ENCODE measurements at regions not wholly inside any gene's neighbourhood (a gene's known extent, or its start where the extent isn't known, plus 50 kb on each side); places are given as distances from the start of the nearest gene placed in this dataset.
A peak's percentile ranks its signal among the peaks of the same experiment; 100 is the strongest.
"Not testable (repeated sequence)": the region's sequence is repeated elsewhere in the genome, so short reads cannot be mapped to it uniquely, and the experiment has no call there.

- WGBS, 5 donors = 92 to 99% (median 95%) methylated on average over 12 to 14 of the region's 14 CpGs
- H3K9me3 ChIP-seq = peaks cover 0 to 40% (median 32%) of the 10 kb centered on the region in 8 donors
- no peaks in the 10 kb centered on the region for H3K4me1 ChIP-seq
- TF ChIP-seq POLR2AphosphoS5 (IDR thresholded peaks at IDR 0.05) (no peak), POLR2A (IDR thresholded peaks at IDR 0.05) (no peak)
- TF ChIP-seq, protein P1, sequence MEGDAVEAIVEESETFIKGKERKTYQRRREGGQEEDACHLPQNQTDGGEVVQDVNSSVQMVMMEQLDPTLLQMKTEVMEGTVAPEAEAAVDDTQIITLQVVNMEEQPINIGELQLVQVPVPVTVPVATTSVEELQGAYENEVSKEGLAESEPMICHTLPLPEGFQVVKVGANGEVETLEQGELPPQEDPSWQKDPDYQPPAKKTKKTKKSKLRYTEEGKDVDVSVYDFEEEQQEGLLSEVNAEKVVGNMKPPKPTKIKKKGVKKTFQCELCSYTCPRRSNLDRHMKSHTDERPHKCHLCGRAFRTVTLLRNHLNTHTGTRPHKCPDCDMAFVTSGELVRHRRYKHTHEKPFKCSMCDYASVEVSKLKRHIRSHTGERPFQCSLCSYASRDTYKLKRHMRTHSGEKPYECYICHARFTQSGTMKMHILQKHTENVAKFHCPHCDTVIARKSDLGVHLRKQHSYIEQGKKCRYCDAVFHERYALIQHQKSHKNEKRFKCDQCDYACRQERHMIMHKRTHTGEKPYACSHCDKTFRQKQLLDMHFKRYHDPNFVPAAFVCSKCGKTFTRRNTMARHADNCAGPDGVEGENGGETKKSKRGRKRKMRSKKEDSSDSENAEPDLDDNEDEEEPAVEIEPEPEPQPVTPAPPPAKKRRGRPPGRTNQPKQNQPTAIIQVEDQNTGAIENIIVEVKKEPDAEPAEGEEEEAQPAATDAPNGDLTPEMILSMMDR (IDR thresholded peaks at IDR 0.05 in 8 of 11, conservative IDR thresholded peaks at IDR 0.05 in 3 of 11) = no peak
- no peak overlapping the region for H3K27ac ChIP-seq
- H3K36me3 ChIP-seq = no peaks in the 10 kb centered on the region
- H3K4me3 ChIP-seq = no peak overlapping the region
- H3K27me3 ChIP-seq (replicated peaks in 1 of 7) = peaks cover 0 to 4% (median 0%) of the 10 kb centered on the region in 7 donors
- intact Hi-C loops (cut with DNase I; ENCODE audit: low total_unique reads) = no loop called here
- peak; percentile 50 for DNase-seq
Measured at GRCh38 chr7:149701495-149702240, 71.7 kb downstream of the ZNF467 start.

DNA sequence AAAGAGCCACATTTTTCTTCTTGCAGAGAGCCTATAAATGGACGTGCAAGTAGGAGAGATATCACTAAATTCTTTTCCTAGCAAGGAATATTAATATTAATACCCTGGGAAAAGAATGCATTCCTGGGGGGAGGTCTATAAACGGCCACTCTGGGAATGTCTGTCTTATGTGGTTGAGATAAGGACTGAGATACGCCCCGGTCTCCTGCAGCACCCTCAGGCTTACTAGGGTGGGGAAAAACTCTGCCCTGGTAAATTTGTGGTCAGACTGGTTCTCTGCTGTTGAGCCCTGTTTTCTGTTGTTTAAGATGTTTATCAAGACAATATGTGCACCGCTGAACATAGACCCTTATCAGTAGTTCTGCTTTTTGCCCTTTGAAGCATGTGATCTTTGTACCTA is 75.6 kb downstream of the ZNF467 start:
- H3K4me3 ChIP-seq; H3K36me3 ChIP-seq; H3K27ac ChIP-seq; intact Hi-C loops (cut with DNase I; ENCODE audit: low total_unique reads); DNase-seq; H3K4me1 ChIP-seq: not testable (repeated sequence)
- H3K27me3 ChIP-seq (replicated peaks in 1 of 7) = peaks cover 0 to 30% (median 16%) of the 10 kb centered on the region in 7 donors
- peaks cover 0 to 48% (median 33%) of the 10 kb centered on the region in 8 donors for H3K9me3 ChIP-seq
- 79 to 92% (median 84%) methylated on average over 5 of the region's 5 CpGs for WGBS, 5 donors

DNA sequence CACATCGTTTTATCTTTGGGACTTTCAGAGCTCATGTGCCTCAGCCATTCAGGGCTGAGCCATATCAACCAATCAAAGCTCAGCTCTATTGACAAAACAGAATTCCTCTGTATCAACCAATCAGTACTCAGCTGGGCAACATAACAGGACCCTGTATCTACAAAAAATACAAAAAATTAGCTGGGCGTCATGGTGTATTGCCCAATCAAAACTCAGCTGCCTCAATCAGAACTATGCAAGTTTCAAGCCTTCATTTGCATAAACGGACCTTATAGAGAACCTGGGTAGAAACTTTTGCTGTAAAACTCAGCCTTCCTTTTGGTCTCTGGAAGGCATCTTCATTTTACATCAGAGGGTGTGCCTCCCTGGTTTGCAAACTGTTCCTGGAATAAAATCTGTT is 77.1 kb downstream of the ZNF467 start:
- Histone ChIP-seq H3K36me3 (no peaks in the 10 kb centered on the region), H3K4me1 (peaks cover 0 to 6% (median 0%) of the 10 kb centered on the region in 6 donors)
- WGBS, 5 donors = 80 to 86% (median 84%) methylated on average over 3 of the region's 3 CpGs

DNA sequence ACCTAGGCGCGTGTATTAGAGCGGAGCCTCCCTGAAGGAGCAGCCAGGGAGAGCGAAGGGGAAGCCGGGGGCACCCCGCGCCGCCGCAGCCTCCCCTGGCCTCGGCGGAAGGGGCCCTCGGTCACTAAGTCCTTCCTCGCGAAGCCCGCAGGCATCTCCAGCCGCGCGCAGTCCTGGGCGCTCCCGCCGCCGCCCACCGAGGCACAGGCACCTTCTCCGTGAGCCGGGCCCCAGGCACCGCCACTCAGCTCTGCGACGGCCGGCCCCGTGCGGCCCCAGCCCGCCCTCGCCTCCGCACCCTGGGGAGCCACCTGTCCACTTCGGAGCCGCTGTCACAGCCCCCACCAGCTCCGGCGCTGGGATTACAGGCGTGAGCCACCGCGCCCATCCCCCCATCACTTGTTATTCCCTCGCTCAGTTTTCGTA is 80.8 kb downstream of the ZNF467 start:
- Histone ChIP-seq H3K27ac (no peak overlapping the region), H3K36me3 (no peaks in the 10 kb centered on the region), H3K4me3 (peak overlapping the region in 1 of 8 donors; percentile 19), H3K9me3 (peaks cover 0 to 21% (median 13%) of the 10 kb centered on the region in 8 donors), H3K27me3 (replicated peaks in 1 of 7) (peaks cover 0 to 66% (median 48%) of the 10 kb centered on the region in 7 donors), H3K4me1 (peaks cover 0 to 13% (median 0%) of the 10 kb centered on the region in 6 donors)
- DNase-seq = no peak
- 11 to 18% (median 16%) methylated on average over 28 to 43 of the region's 43 CpGs for WGBS, 5 donors
- TF ChIP-seq, protein P1 (IDR thresholded peaks at IDR 0.05 in 8 of 11, conservative IDR thresholded peaks at IDR 0.05 in 3 of 11) = no peak
- TF ChIP-seq POLR2AphosphoS5 (IDR thresholded peaks at IDR 0.05) (no peak), POLR2A (IDR thresholded peaks at IDR 0.05) (no peak)
- intact Hi-C loops (cut with DNase I; ENCODE audit: low total_unique reads) = no loop called here

More for the DNA sequence above, 77.1 kb downstream of the ZNF467 start:
- peaks cover 0 to 45% (median 30%) of the 10 kb centered on the region in 8 donors for H3K9me3 ChIP-seq
- intact Hi-C loops (cut with DNase I; ENCODE audit: low total_unique reads) = no loop called here
- no peak for DNase-seq
- H3K4me3 ChIP-seq = no peak overlapping the region
- no peak for TF ChIP-seq POLR2A (IDR thresholded peaks at IDR 0.05)
- TF ChIP-seq, protein P1 (IDR thresholded peaks at IDR 0.05 in 8 of 11, conservative IDR thresholded peaks at IDR 0.05 in 3 of 11) = no peak
- no peak for TF ChIP-seq POLR2AphosphoS5 (IDR thresholded peaks at IDR 0.05)
- peaks cover 0 to 44% (median 31%) of the 10 kb centered on the region in 7 donors for H3K27me3 ChIP-seq (replicated peaks in 1 of 7)
- H3K27ac ChIP-seq = no peak overlapping the region

Data from spleen (tissue), 11 donors.